ENCODE measurements at regions not wholly inside any gene's neighbourhood (a gene's known extent, or its start where the extent isn't known, plus 50 kb on each side); places are given as distances from the start of the nearest gene placed in this dataset.

DNA sequence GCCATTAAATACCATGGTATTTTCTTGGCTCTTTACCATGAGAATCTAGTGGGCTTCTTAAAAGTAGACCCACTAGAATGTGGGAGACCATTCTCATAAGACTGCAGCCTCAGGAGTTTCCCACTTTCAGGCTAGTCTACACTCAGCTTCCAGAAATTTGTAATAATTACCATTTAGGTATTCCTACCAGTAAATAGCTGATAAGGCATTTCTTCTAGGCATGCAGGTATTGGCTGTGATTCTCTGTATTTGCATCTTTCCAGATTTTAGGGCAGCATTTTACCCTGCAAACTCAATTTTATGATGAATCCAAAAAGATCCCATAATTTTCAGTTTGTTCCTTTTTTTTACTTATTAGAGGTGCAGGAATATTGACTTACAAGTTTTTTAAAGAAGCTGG, 496.6 kb downstream of the TRAM1L1 start:
- DNase-seq (ENCODE audit: extremely low spot score in 2 of 2): no peak
- intact Hi-C loops (cut with DNase I): no loop called here
- no peaks in the 10 kb centered on the region for H3K4me1 ChIP-seq
- H3K4me3 ChIP-seq: no peak overlapping the region
- no peaks in the 10 kb centered on the region for H3K36me3 ChIP-seq
- no peaks in the 10 kb centered on the region for H3K27me3 ChIP-seq
- TF ChIP-seq, protein P1, sequence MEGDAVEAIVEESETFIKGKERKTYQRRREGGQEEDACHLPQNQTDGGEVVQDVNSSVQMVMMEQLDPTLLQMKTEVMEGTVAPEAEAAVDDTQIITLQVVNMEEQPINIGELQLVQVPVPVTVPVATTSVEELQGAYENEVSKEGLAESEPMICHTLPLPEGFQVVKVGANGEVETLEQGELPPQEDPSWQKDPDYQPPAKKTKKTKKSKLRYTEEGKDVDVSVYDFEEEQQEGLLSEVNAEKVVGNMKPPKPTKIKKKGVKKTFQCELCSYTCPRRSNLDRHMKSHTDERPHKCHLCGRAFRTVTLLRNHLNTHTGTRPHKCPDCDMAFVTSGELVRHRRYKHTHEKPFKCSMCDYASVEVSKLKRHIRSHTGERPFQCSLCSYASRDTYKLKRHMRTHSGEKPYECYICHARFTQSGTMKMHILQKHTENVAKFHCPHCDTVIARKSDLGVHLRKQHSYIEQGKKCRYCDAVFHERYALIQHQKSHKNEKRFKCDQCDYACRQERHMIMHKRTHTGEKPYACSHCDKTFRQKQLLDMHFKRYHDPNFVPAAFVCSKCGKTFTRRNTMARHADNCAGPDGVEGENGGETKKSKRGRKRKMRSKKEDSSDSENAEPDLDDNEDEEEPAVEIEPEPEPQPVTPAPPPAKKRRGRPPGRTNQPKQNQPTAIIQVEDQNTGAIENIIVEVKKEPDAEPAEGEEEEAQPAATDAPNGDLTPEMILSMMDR (IDR thresholded peaks at IDR 0.05): no peak
- TF ChIP-seq POLR2A (IDR thresholded peaks at IDR 0.05) (no peak), POLR2AphosphoS5 (IDR thresholded peaks at IDR 0.05; ENCODE audit: insufficient read depth in 1 of 2, low read depth in 1 of 2) (no peak)
- H3K9me3 ChIP-seq: no peaks in the 10 kb centered on the region
- no peak overlapping the region for H3K27ac ChIP-seq

DNA sequence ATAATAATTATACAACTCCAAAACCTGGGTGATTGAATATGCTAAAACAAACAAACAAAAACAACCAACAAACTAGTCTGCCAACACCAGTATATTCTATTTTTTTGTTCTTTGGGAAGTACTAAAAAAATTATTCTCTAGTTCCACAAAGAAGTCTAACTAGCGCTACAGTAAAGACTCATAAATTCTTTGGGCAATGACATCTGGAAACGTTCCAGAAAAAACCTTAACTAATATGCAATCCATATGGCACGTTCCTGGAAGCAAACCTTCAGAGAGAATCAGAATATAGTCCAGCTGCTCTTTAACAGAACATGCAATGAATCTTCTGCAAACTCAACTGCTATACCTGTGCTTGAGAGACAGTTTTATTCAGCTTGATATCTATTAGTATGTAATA, 500.1 kb downstream of the TRAM1L1 start:
- Histone ChIP-seq H3K27ac (no peak overlapping the region), H3K36me3 (no peaks in the 10 kb centered on the region), H3K4me1 (no peaks in the 10 kb centered on the region), H3K27me3 (no peaks in the 10 kb centered on the region), H3K4me3 (no peak overlapping the region), H3K9me3 (no peaks in the 10 kb centered on the region)
- TF ChIP-seq, protein P1 (IDR thresholded peaks at IDR 0.05): no peak
- no peak for TF ChIP-seq POLR2AphosphoS5 (IDR thresholded peaks at IDR 0.05; ENCODE audit: insufficient read depth in 1 of 2, low read depth in 1 of 2)
- TF ChIP-seq POLR2A (IDR thresholded peaks at IDR 0.05): no peak
- intact Hi-C loops (cut with DNase I): no loop called here
- DNase-seq (ENCODE audit: extremely low spot score in 2 of 2): no peak

DNA sequence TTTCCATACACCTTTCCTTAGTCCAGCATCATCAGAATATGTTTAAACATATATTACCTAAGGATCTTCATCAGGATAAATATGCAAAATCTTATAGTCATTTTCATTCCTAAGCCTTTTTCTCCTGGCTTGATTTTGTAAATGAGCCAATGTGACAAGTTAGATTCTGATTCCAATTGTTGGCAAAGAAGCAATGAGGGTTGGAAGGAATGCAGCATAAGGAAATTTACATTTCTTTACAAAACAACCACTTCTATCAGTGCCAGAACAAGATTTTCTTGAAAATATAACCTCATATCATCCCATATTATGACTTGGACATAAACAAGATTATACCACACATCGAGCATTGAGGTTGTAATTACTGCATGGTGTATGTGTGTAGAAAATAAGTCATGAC, 508.1 kb downstream of the TRAM1L1 start:
- intact Hi-C loops (cut with DNase I): no loop called here
- H3K27me3 ChIP-seq: no peaks in the 10 kb centered on the region
- H3K4me3 ChIP-seq: no peak overlapping the region
- TF ChIP-seq, protein P1 (IDR thresholded peaks at IDR 0.05): no peak
- TF ChIP-seq POLR2A (IDR thresholded peaks at IDR 0.05): no peak
- no peak for TF ChIP-seq POLR2AphosphoS5 (IDR thresholded peaks at IDR 0.05; ENCODE audit: insufficient read depth in 1 of 2, low read depth in 1 of 2)
- H3K36me3 ChIP-seq: no peaks in the 10 kb centered on the region
- no peak for DNase-seq (ENCODE audit: extremely low spot score in 2 of 2)
- no peaks in the 10 kb centered on the region for H3K4me1 ChIP-seq
- H3K9me3 ChIP-seq: no peaks in the 10 kb centered on the region
- no peak overlapping the region for H3K27ac ChIP-seq

DNA sequence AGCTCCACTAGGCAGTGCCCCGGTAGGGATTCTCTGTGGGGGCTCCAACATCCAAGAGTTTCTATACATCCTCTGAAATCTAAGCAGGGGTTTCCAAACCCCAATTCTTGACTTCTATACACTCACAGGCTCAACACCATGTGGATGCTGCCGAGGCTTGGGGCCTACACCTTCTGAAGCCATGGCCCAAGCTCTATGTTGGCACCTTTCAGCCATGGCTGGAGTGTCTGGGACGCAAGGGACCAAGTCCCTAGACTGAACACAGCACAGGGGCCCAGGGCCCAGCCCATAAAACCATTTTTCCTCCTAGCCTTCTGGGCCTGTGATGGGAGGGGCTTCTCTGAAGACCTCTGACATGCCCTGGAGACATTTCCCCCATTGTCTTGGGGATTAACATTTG, 511.8 kb downstream of the TRAM1L1 start:
- DNase-seq (ENCODE audit: extremely low spot score in 2 of 2): no peak
- H3K27me3 ChIP-seq: no peaks in the 10 kb centered on the region
- TF ChIP-seq POLR2AphosphoS5 (IDR thresholded peaks at IDR 0.05; ENCODE audit: insufficient read depth in 1 of 2, low read depth in 1 of 2) (no peak), POLR2A (IDR thresholded peaks at IDR 0.05) (no peak)
- TF ChIP-seq, protein P1 (IDR thresholded peaks at IDR 0.05): no peak
- H3K4me3 ChIP-seq: no peak overlapping the region
- H3K27ac ChIP-seq: no peak overlapping the region
- intact Hi-C loops (cut with DNase I): no loop called here
- no peaks in the 10 kb centered on the region for H3K4me1 ChIP-seq
- no peaks in the 10 kb centered on the region for H3K36me3 ChIP-seq
- H3K9me3 ChIP-seq: no peaks in the 10 kb centered on the region

DNA sequence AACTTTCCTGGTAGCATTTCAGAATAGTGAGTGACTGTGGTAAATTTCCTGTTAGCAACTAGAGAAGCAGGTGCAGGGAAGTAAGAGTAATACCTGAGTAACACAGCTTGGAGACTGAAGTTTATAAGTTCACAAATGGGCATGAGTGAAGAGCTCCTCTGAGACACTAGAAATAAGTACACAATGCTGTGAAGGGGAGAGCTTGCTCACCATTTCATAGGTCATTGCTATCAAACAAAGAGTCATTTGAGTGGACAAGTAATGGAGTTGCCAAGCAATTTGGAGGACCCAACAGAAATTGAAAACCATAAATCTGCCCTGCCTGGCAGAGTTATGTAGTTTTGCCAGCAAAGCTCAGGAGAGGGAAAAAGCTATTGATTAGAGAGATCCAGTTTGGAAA, 523.6 kb downstream of the TRAM1L1 start:
- Histone ChIP-seq H3K27me3 (no peaks in the 10 kb centered on the region), H3K9me3 (no peaks in the 10 kb centered on the region), H3K4me1 (no peaks in the 10 kb centered on the region), H3K4me3 (no peak overlapping the region), H3K36me3 (no peaks in the 10 kb centered on the region), H3K27ac (no peak overlapping the region)
- intact Hi-C loops (cut with DNase I): no loop called here
- no peak for TF ChIP-seq POLR2A (IDR thresholded peaks at IDR 0.05)
- no peak for TF ChIP-seq POLR2AphosphoS5 (IDR thresholded peaks at IDR 0.05; ENCODE audit: insufficient read depth in 1 of 2, low read depth in 1 of 2)
- DNase-seq (ENCODE audit: extremely low spot score in 2 of 2): no peak

DNA sequence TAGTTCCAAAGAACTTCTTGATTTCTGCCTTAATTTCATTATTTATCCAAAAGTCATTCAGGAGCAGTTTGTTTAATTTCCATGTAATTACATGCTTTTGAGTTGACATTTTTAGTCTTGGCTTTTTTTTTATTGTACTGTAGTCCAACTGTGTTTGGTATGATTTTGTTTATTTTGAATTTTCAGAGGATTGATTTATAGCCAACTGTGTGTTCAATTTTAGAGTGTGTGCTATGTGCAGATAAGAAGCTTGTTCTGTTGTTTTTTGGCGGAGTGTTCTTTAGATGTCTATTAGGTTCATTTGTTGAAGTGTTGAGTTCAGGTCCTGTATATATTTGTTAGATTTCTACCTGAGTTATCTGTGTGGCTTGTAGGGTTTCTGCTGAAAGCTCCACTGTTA, 533.6 kb downstream of the TRAM1L1 start:
- no peaks in the 10 kb centered on the region for H3K4me1 ChIP-seq
- intact Hi-C loops (cut with DNase I): no loop called here
- no peak overlapping the region for H3K4me3 ChIP-seq
- TF ChIP-seq, protein P1 (IDR thresholded peaks at IDR 0.05): no peak
- TF ChIP-seq POLR2A (IDR thresholded peaks at IDR 0.05): no peak
- no peak for TF ChIP-seq POLR2AphosphoS5 (IDR thresholded peaks at IDR 0.05; ENCODE audit: insufficient read depth in 1 of 2, low read depth in 1 of 2)
- no peaks in the 10 kb centered on the region for H3K27me3 ChIP-seq
- H3K27ac ChIP-seq: no peak overlapping the region
- no peaks in the 10 kb centered on the region for H3K9me3 ChIP-seq
- DNase-seq (ENCODE audit: extremely low spot score in 2 of 2): no peak
- H3K36me3 ChIP-seq: no peaks in the 10 kb centered on the region

All from vagina (tissue), 2 donors.